GM19455 (cell line): ENCODE measurements at regions not wholly inside any gene's neighbourhood (a gene's known extent, or its start where the extent isn't known, plus 50 kb on each side); places are given as distances from the start of the nearest gene placed in this dataset.
"Not testable (repeated sequence)": the region's sequence is repeated elsewhere in the genome, so short reads cannot be mapped to it uniquely, and the experiment has no call there.

Experiments used
- ATAC-seq: cut with Tn5 transposase; IDR thresholded peaks from one replicate; pipeline ENCODE4 v1.9.1; 2021; ENCODE audit not compliant: unreplicated experiment

GRCh38 chr5:39720136-39720535 is 295.4 kb upstream of the DAB2 start:
- ATAC-seq, result no peak

GRCh38 chr5:39717176-39717897 is 292.6 kb upstream of the DAB2 start:
- ATAC-seq, result no peak

GRCh38 chr5:39716532-39717028 is 291.8 kb upstream of the DAB2 start:
- peak; percentile 61 for ATAC-seq

- ATAC-seq, result no peak
Measured at GRCh38 chr5:39714036-39714698, 289.4 kb upstream of the DAB2 start.

GRCh38 chr5:39713250-39713916 is 288.6 kb upstream of the DAB2 start:
- ATAC-seq, result no peak

- ATAC-seq, result no peak
Measured at GRCh38 chr5:39712316-39713249, 287.8 kb upstream of the DAB2 start.

- ATAC-seq, result no peak
Measured at GRCh38 chr5:39711821-39712220, 287.0 kb upstream of the DAB2 start.

GRCh38 chr5:39709032-39709431 is 284.3 kb upstream of the DAB2 start:
- ATAC-seq, result no peak

GRCh38 chr5:39702928-39703327 is 278.1 kb upstream of the DAB2 start:
- no peak for ATAC-seq

- no peak for ATAC-seq
Measured at GRCh38 chr5:39700523-39700922, 275.7 kb upstream of the DAB2 start.

GRCh38 chr5:39698838-39699560 is 274.2 kb upstream of the DAB2 start:
- ATAC-seq, result no peak

- no peak for ATAC-seq
Measured at GRCh38 chr5:39697881-39698280, 273.1 kb upstream of the DAB2 start.

- no peak for ATAC-seq
Measured at GRCh38 chr5:39696672-39697398, 272.1 kb upstream of the DAB2 start.

- no peak for ATAC-seq
Measured at GRCh38 chr5:39691993-39692392, 267.2 kb upstream of the DAB2 start.

- no peak for ATAC-seq
Measured at GRCh38 chr5:39691136-39691535, 266.4 kb upstream of the DAB2 start.

GRCh38 chr5:39689919-39690318 is 265.1 kb upstream of the DAB2 start:
- ATAC-seq, result no peak

GRCh38 chr5:39687924-39688323 is 263.1 kb upstream of the DAB2 start:
- ATAC-seq, result not testable (repeated sequence)

GRCh38 chr5:39680213-39680612 is 255.4 kb upstream of the DAB2 start:
- no peak for ATAC-seq

- ATAC-seq, result no peak
Measured at GRCh38 chr5:39678534-39678933, 253.8 kb upstream of the DAB2 start.

GRCh38 chr5:39675676-39676075 is 250.9 kb upstream of the DAB2 start:
- ATAC-seq, result no peak
